ENCODE measurements at regions not wholly inside any gene's neighbourhood (a gene's known extent, or its start where the extent isn't known, plus 50 kb on each side); places are given as distances from the start of the nearest gene placed in this dataset.

DNA sequence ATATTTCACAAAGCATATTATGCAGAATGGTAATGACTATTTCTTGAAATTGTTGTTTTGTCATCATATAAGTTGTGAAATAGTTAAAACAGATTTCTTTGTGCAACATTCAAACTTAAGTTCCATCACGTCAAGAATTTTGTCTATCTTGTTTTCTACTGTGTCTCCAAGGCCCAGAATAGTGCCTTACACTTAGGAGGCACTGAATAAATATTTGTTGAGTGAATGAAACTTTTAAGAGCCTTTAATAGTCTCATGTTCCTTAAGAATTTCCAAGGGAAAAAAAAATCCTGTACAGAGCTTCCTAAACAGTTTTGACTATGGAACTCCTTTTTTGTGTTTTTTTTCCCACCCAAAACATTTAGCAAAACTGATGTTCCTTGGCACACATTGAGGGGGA lies 50.8 kb upstream of the TNFSF18 start:
- Histone ChIP-seq H3K4me3 (ENCODE audit: insufficient read length, low read depth) (no peak overlapping the region), H3K36me3 (ENCODE audit: insufficient read depth, insufficient read length, low read length) (no peaks in the 10 kb centered on the region)

DNA sequence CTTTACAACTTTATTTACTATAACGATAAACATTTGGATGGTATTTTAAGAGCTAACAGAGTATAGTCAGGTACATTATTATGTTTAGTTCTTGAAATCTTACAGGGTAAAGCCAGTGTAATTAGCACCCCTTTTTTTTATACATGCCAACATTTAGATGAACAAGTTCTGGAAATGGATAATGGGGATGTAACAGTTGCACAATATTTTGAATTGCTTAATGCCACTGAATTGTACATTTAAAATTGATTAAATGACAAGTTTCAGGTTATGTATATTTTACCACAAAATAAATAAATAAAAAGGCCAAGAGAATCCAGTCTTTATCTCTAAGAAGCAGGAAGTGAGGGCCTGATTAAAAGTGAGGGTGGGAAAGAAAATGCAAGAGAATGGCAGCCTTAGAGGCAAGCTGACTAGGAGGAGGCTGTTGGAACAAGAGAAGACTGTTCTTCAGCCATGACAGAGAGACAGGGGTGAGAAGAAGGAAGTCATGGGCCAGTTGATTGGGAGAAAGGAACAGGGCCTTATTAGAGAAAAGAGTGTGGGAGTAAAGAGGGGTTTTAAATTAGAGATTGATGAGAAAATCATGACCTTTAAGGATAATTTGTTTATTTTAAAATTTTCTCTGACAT lies 49.9 kb upstream of the TNFSF18 start:
- Histone ChIP-seq H3K4me3 (ENCODE audit: insufficient read length, low read depth) (no peak overlapping the region), H3K9ac (ENCODE audit: insufficient read length, low read depth) (no peak overlapping the region), H3K27me3 (ENCODE audit: insufficient read depth, insufficient read length) (no peaks in the 10 kb centered on the region), H3K4me1 (ENCODE audit: insufficient read depth, insufficient read length) (no peaks in the 10 kb centered on the region), H3K9me3 (ENCODE audit: insufficient read depth, low read length) (peaks cover 14% of the 10 kb centered on the region), H3K36me3 (ENCODE audit: insufficient read depth, insufficient read length, low read length) (no peaks in the 10 kb centered on the region)
- DNase-seq (ENCODE audit: low read depth, low spot score), result no peak
- TF ChIP-seq YY1 (IDR thresholded peaks at IDR 0.05; ENCODE audit: insufficient read depth, insufficient read length), result no peak
- no peak for TF ChIP-seq ZNF274 (IDR thresholded peaks at IDR 0.05; ENCODE audit: low read depth, low read length)
- no peak for TF ChIP-seq SUZ12 (IDR thresholded peaks at IDR 0.05; ENCODE audit: extremely low read depth, insufficient read depth, insufficient read length)

More for the DNA sequence above, 50.8 kb upstream of the TNFSF18 start:
- DNase-seq (ENCODE audit: low read depth, low spot score), result no peak
- peaks cover 14% of the 10 kb centered on the region for H3K9me3 ChIP-seq (ENCODE audit: insufficient read depth, low read length)
- H3K4me1 ChIP-seq (ENCODE audit: insufficient read depth, insufficient read length), result no peaks in the 10 kb centered on the region
- TF ChIP-seq SUZ12 (IDR thresholded peaks at IDR 0.05; ENCODE audit: extremely low read depth, insufficient read depth, insufficient read length) (no peak), YY1 (IDR thresholded peaks at IDR 0.05; ENCODE audit: insufficient read depth, insufficient read length) (no peak), ZNF274 (IDR thresholded peaks at IDR 0.05; ENCODE audit: low read depth, low read length) (no peak)
- H3K9ac ChIP-seq (ENCODE audit: insufficient read length, low read depth), result no peak overlapping the region
- no peaks in the 10 kb centered on the region for H3K27me3 ChIP-seq (ENCODE audit: insufficient read depth, insufficient read length)
